Islet of Langerhans (tissue), 1 donor: ENCODE measurements at regions not wholly inside any gene's neighbourhood (a gene's known extent, or its start where the extent isn't known, plus 50 kb on each side); places are given as distances from the start of the nearest gene placed in this dataset.

Source experiments
- FAIRE-seq: peaks from one replicate; lab custom pipeline; 2011; peaks lifted over from hg19 to GRCh38; lab: Jason Lieb, UNC

GRCh38 chr14:51513281-51513680 lies 138.4 kb upstream of the FRMD6 start:
- FAIRE-seq: no peak

GRCh38 chr14:51513933-51514332 lies 137.8 kb upstream of the FRMD6 start:
- no peak for FAIRE-seq

DNA sequence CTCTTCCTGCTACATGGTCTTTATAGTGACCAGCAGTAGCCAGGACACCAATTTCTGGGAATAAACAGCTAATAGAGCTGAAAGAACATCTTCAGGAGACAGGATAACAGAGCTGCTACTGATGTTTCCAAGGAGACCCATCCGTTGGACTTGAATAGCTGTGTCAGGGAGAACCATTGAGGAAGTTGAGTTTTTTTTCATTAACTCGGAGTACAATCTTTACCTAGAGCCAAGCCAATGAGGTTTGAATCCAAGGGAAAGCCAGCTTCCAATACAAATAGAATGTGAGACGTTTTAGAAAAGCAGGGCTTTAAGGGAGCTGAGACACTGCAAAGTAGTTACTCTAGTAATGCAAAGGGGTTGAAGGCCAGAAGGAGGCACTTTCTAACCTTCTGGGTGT lies 136.1 kb upstream of the FRMD6 start:
- no peak for FAIRE-seq

DNA sequence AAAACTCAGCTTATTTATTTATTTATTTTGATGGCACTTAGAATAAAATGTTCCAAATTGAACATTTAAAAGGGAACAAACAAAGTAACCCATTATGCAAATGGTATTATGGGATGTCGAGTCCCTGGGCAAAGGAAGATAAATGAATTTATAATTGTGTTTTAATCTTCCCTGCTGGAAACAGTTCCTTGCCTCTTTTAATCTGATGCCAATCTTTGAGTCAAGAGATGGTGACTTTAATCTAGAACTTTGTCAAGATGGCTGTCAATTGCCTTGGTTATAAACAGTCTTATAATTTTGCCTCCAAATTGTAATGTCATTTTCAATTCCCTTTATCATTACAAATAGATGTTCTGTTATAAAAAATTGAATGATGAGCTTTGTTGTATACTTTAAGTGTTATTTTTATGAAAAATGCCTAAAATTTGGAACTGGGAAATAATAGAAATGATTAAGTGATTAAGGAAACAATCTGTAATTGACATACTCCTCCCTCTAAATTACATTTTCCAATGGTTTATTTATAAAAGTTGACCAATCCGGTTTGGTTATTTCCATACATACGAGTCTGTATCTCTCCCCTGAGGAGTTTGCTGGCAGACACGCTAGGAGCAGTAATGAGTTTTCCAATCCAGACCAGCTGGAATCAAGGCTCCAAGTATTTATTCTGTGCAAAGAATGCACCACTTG lies 134.9 kb upstream of the FRMD6 start:
- no peak for FAIRE-seq

- no peak for FAIRE-seq
Observed at GRCh38 chr14:51518280-51518679, 133.4 kb upstream of the FRMD6 start.

- no peak for FAIRE-seq
Observed at GRCh38 chr14:51518711-51519110, 133.0 kb upstream of the FRMD6 start.

DNA sequence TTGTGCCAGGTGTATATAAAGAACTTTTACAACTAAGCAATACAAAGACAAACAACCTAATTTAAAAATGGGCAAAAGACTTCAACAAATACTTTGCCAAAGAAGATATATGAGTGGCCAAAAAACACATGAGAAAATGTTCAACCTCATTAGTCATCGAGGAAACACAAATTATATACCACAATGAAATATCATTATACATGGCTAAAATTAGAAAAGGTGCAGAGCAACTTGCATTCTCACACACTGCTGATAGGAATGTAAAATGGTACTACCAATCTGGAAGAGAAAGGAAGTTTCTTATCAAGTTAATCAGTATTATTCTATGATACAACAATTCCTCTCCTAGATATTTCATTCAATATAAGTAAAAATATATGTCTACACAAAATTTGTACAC lies 131.6 kb upstream of the FRMD6 start:
- FAIRE-seq: no peak

- no peak for FAIRE-seq
Observed at GRCh38 chr14:51521764-51522163, 129.9 kb upstream of the FRMD6 start.

- no peak for FAIRE-seq
Observed at GRCh38 chr14:51523243-51523642, 128.5 kb upstream of the FRMD6 start.

DNA sequence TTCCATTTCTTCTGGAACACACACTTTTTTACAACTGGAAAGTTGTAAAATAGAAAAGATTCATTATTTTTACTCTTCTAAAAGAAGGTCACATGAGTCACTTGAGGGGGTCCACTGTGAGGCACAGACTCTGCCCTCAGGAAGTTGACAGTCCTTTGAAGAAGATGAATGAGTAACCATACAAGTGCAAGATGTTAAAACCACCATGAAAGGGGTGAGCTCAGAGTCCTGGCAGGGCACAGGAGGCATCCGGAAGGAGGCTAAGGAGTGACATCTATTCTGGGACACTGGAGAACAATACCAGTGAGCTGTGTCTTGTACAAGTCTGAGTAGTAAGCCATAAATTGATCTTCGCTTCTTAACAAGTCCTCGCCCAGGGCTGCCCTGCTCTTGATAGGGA lies 126.0 kb upstream of the FRMD6 start:
- no peak for FAIRE-seq

DNA sequence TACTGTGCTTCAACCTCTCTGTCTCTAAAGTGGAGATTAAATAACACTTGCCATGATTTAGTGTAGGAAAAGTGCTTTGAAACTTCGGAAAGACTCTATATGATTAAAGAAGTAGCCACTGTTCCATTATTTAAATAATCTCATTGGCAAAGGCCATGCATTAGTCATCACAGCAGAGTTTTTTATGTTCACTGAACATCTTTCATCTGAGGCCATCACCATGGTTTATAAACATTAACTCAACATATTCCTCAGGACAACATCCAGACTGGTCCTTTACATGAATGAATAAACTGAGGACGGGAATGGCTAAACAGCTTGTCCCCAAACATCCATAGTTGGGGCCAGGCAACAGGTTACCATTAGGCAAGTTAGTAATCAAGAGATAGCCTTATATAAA lies 124.6 kb upstream of the FRMD6 start:
- no peak for FAIRE-seq

DNA sequence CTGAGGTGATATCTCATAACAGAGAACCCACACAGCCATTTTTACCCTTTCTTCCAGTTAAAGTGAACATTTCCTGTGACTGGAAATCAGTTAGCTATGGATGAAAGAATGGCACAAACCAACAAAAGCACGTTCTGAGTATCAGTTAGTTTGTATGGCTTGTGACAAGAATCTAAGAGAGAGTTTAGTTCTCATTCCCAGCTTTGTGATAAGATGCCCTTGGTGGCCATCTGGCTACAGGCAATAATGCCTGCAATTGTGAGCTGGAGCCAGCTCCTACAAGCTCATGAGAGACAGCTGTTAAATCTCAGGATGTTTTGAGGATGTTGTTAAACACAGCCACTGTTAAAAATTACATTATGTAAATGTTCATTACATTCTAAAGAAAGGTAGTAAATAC lies 122.0 kb upstream of the FRMD6 start:
- FAIRE-seq: no peak

GRCh38 chr14:51533160-51533559 lies 118.5 kb upstream of the FRMD6 start:
- FAIRE-seq: no peak

DNA sequence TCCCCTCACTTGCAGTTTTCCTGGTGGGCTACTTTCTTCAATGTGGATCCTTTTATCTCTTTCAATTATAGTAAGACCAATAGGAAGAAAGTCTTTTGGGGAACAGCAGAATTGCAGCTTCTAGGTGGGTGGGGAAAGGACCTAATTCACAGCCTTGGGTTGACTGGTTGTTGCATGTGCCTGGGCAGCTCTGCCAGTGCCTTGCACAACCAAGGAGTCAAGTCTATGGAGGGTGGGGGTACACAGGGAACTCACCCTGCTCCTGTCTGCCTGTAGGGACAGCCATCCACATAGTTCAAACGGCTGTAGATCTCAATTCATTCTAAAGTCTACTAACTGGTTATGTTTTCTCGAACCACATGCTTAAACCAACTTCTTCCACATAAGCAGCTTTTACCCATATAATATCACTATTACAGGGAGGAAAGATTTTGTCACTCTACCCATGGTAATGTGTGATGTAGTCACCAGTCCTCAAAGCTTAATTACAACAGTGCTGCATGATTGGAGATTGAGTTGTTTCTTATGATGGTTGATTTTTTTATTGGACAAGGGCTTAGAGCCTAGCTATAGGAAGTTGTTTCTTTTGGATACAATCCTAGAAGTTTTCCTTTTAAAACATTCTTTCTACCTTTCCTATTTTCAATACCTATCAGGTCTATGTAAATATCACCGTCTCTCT lies 117.7 kb upstream of the FRMD6 start:
- FAIRE-seq: no peak

DNA sequence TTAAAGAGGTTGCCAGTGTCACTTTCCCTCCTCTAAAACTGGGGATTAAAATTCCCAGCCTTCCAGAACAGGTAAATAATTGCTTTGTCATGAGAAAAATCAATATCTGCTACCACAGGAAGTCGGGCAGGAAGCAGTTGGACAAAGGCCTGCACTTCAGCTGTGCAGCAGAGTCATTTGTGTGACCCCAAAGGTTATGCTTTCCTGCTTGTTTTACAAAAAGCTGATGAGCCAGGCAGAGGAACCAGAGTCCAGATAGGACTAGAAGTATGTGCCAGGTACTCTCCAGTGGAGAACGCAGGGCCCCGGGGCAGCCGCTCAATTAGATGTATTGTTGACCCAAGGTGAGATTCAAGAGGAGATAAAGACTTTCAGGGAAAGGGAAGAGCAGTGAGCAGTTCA lies 117.1 kb upstream of the FRMD6 start:
- no peak for FAIRE-seq

DNA sequence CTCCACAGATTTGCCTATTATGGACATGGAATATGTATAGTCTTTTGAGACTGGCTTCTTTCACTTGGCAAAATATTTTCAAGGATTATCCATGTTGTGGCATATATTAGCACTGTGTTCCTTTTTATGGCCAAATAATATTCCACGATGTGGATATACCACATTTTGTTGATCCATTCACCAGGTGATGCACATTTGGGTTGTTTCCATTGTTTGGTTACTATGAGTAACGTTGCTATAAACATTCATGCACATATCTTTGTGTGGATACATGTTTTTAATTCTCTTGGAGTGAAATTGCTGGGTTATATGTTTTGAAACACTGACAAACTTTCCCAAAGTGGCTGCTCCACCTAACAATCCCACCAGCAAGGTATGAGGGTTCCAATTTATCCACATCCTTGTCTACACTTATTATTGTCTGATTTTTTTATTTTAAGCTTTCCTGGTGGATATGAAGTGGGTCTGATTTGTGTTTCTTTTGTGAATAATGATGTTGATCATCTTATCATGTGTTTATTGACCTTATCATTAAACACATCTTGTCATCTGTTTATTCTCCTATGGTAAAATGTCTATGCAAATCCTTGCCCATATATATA lies 116.2 kb upstream of the FRMD6 start:
- no peak for FAIRE-seq

GRCh38 chr14:51538973-51539372 lies 112.7 kb upstream of the FRMD6 start:
- no peak for FAIRE-seq

DNA sequence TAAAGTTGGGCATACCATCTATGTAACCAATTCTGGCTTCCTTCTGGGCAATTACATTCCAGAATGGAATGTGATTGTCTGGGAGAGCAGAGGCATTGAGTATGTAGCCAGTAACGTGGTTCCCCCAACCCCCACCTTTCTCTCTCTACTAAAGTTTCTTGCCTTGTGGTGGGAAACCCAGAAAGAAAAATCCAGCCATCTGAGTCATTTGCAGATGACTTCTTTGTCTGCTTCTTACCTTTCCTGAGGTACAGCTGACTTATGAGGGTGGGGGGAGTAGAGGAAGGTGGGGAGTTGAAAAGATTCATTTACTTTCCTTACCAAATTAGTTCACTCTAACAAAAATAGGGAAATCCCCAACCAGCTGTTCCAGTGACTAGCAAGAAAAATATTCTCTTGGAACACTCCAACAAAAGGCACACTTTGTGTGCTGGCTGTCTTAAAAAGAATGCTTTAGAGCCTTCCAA lies 112.1 kb upstream of the FRMD6 start:
- FAIRE-seq: no peak

DNA sequence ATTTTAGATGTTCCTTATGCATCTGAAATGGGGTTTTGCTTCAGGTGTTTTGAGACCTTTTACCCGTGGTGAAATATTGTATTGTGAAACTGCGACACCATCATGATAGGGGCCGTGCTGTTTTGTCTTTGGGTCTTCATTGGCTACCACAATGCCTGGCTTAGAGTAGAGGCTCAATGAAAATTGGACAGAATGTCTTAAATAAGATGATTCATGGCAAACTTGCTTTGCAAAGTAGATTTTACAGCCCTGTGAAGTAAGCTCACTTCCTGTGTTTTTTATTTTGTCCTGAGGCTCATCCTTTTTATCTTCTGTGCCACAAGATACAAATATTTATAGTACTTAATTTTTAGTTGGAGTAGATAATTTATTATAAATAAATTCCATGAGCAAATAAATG lies 111.3 kb upstream of the FRMD6 start:
- no peak for FAIRE-seq

DNA sequence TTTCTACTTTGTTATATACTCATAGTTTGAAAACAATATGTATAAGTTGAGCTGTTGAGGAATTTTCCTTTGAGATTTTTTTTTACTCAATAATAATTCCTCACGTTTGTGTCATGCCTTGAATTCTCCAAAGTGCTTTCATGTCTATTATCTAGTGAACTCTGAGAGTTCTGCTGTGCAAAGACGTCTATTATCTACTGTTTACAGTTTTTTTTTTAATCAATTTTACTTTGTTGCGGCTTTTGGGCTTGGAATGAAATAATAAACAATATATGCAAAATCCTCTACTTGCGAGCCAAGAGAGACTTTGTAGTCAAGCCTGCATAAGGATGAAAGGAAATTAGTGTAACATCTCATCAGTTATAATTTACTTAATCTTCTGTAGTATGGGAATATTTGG lies 107.2 kb upstream of the FRMD6 start:
- no peak for FAIRE-seq

- no peak for FAIRE-seq
Observed at GRCh38 chr14:51544901-51545300, 106.8 kb upstream of the FRMD6 start.

DNA sequence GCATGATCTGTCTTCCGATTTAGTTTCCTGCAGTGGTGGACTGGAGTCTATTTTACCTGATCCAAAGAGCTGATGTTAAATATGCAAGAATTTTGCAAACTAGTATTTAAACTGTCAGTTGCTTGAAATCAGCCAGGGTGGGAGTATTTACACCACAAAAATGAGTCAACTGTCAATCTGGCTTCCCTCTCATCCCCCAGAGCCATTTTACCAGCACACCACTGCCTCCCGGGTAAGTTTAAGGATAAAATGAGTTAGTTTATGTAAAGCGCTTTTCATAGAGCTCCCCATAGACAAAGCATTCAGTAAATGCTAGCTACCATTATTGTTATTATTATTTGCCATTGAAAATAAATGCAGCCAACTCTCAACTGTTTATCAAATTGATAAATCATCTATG lies 106.3 kb upstream of the FRMD6 start:
- FAIRE-seq: no peak

DNA sequence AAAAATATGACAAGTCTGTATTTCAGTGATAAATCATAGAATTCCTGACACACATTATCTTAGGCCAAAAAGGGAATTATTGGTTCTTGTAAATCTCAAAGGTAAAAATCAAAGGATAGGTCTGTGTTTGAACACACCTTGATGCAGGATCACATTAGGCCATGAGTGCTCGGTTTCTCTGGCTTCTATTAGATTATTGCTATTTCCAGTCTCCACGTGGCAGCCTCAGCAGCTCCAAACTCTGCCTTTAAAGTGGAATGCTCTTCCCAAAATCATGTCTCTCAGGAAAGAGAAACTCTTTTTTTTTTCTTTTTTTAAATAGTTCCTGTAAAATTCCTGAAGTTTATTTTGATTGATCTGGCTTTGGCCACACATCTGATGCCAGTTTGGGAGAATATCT lies 105.6 kb upstream of the FRMD6 start:
- no peak for FAIRE-seq
